Hematopoietic multipotent progenitor cell treated with erythropoietin and hydrocortisone succinate and interleukin-3 and kit ligand, for 15 days (in vitro differentiated cells): ENCODE measurements at regions not wholly inside any gene's neighbourhood (a gene's known extent, or its start where the extent isn't known, plus 50 kb on each side); places are given as distances from the start of the nearest gene placed in this dataset.
A peak's percentile ranks its signal among the peaks of the same experiment; 100 is the strongest.
"Not testable (repeated sequence)": the region's sequence is repeated elsewhere in the genome, so short reads cannot be mapped to it uniquely, and the experiment has no call there.

Experiments used
- DNase-seq: peaks from one replicate; pipeline ENCODE4 v3.0.0-alpha.2; 2015; ENCODE audit warnings: low spot score

- no peak for DNase-seq
Measured at GRCh38 chr5:42894057-42894456, 82.4 kb upstream of the SELENOP start.

DNA sequence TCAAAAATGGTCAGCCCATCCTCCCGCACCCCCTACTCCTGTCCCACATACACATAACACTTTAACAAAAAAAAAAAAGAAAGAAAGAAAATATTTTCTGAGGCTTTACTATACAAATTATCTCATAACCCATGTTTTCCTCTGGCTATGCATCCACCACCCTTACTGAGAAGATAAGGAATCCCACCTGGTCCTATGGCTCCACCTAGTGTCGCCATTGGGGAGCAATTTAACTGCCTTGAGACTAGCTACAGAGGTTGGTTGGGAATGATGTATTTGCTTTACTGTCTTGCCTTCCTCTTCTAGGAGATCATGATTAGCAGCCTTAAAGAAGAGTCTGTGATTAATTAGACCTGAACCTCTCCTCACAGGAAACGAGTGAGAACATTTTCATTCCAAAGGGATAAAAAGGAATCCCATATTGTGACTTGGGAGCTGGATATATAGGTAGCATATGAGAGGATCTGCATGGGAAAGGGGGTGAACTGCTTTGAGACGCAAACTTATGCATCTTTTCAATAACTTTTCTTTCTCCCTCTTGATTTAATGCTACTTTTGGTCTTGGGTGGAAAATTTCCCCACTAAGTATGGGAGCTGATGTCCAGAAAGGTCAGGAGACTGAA is 77.7 kb upstream of the SELENOP start:
- peak; percentile 84 for DNase-seq

DNA sequence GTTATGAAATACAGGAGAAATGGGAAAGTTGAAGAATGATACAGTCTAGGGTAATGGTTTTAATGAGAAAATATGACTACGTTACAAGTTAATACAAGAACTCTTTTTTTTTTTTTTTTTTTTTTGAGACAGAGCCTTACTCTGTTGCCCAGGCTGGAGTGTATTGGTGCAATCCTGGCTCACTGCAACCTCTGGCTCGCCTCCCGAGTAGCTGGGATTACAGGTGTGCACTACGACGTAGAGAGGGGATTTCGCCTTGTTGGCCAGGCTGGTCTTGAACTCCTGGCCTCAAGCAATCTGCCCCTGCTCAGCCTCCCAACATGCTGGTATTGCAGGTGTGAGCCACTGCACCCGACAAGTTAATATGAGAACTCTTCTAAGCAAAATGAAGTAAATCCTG is 77.1 kb upstream of the SELENOP start:
- no peak for DNase-seq

- DNase-seq: no peak
Measured at GRCh38 chr5:42887575-42887974, 75.9 kb upstream of the SELENOP start.

GRCh38 chr5:42887097-42887496 is 75.4 kb upstream of the SELENOP start:
- DNase-seq: no peak

DNA sequence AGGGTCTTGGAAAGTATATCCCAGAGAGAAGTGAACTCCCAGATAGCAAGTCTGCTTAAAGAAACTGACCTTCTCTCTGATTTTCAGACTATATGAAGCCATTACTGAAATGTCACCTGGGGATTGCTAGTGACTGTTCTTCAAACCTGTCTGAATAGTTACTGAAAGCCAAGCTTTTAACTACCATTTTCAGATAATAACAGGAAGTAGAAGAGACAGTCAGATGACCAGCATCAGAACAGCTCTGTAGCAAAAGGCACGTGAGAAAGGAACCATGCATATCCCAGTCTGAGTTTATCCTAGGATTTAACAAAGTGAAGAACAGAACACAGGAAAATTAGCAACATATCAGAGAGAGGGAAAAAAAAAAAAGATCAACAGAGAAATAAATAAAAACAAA is 74.9 kb upstream of the SELENOP start:
- DNase-seq: no peak

GRCh38 chr5:42884326-42884725 is 72.6 kb upstream of the SELENOP start:
- DNase-seq: no peak

GRCh38 chr5:42881416-42882117 is 69.9 kb upstream of the SELENOP start:
- DNase-seq: no peak

DNA sequence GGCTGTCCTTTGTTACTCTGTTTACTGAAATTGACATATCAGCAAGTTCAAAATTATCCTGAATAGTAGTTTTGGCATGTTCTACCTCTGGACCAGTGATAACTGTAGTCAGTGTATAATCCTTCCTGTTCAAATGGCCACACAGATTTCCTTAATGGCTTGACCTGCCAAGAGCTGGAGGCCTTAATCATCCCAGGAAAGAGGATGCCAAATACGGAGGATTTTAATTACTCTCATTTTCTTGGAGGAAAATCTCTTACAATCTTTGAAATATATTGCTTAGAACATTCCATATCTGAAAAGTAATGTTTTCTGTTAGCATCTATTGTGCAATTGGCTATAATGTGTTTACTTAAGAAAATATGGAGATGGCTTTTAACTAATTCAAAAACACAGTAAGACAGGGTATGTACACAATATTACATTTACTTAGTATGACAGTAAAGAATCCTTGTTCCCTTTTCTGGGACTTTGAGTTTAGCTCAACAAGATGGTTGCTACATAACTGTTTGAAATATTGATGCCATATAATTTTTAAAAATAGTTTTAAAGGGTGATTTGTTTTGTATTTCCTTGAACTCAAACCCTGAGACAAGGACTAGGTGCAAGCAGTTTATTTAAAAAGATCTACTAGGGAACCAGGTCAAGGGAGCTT is 68.9 kb upstream of the SELENOP start:
- DNase-seq: no peak

GRCh38 chr5:42879291-42879690 is 67.6 kb upstream of the SELENOP start:
- DNase-seq: no peak

DNA sequence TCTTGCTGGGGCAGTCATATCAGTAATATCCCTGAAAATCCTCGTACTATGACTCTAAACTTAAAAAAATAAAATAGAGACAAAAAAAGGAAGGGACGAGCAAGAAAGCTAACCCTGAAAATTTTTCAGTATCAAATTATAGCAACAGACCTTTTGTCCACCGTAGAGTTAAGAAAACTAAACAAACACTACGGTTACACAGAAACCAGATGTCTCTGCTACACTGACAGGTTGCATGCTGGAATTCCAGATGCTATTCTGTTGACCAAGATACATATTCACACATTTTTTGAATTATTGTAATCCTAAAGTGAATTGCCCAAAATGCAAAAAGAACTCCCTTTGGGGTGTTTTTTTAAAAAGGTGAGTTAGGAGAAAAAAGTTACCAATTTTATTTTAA is 66.9 kb upstream of the SELENOP start:
- DNase-seq: no peak

- DNase-seq: no peak
Measured at GRCh38 chr5:42878041-42878440, 66.3 kb upstream of the SELENOP start.

- DNase-seq: no peak
Measured at GRCh38 chr5:42877431-42877830, 65.7 kb upstream of the SELENOP start.

DNA sequence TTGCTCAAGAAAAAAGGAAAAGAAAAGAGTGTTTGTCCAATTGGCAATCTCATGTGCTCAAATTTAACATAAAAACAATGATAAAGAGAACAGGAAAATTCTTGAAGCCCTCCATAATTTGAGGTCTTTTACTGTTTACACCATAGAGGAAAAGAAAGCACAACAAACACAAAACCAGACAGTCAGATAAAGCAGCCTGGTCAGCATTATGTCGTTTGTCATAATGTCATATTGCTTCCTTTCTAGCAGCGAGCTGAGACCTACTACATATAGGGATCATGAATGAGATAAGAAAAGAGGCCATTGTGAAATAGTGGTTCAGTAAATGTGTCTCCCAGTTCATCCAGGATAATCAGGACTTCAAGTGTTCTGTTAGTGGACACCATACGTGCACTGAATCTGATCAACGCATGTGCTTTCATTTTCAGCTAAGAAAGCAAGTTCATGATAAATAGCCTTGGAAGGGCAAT is 64.7 kb upstream of the SELENOP start:
- DNase-seq: no peak

GRCh38 chr5:42875785-42876374 is 64.2 kb upstream of the SELENOP start:
- DNase-seq: no peak

- DNase-seq: no peak
Measured at GRCh38 chr5:42875211-42875610, 63.5 kb upstream of the SELENOP start.

GRCh38 chr5:42874621-42875198 is 63.0 kb upstream of the SELENOP start:
- no peak for DNase-seq

- DNase-seq: peak; percentile 27
Measured at GRCh38 chr5:42872865-42873264, 61.2 kb upstream of the SELENOP start.

- no peak for DNase-seq
Measured at GRCh38 chr5:42870882-42871418, 59.3 kb upstream of the SELENOP start.

GRCh38 chr5:42868417-42868816 is 56.7 kb upstream of the SELENOP start:
- DNase-seq: not testable (repeated sequence)

GRCh38 chr5:42864749-42865148 is 53.1 kb upstream of the SELENOP start:
- DNase-seq: not testable (repeated sequence)
